IMR-90 (cell line): ENCODE measurements at regions not wholly inside any gene's neighbourhood (a gene's known extent, or its start where the extent isn't known, plus 50 kb on each side); places are given as distances from the start of the nearest gene placed in this dataset.

Experiments
- ATAC-seq: fragments of 200-7000 bp; cut with Tn5 transposase; 2 replicates; pipeline ENCODE4 v1.9.1; 2020; ENCODE audit warnings: low read depth, mild to moderate bottlenecking, moderate library complexity
- BruUV-seq: library from RNA; stranded (reverse); fragments of 400-500 nt; replicated peaks from 2 replicates; lab custom pipeline; 2021; lab: Mats Ljungman, UMichigan
- CTCF ChIA-PET: fragments of 300-600 bp; formaldehyde crosslinking; extraction: SDS; loops from one replicate; lab custom pipeline; 2021; ENCODE audit warnings: antibody characterized with exemption; lab: Yijun Ruan, JAX
- POLR2A ChIA-PET: fragments of 300-600 bp; sonication (Branson Sonifier 250); formaldehyde crosslinking; loops from one replicate; lab custom pipeline; 2022; ENCODE audit warnings: antibody characterized with exemption; ENCODE audit not compliant: unreplicated experiment; lab: Charles Lee
- DNase-seq: peaks from one replicate; pipeline ENCODE4 v3.0.0; 2013
- H2AFZ ChIP-seq: replicated peaks from 2 replicates; pipeline ENCODE3; 2013; ENCODE audit warnings: low read length, mild to moderate bottlenecking; ENCODE audit not compliant: poor library complexity
- H2AK5ac ChIP-seq: 2 replicates; pipeline ENCODE4 v1.6.1; 2013; ENCODE audit warnings: low read depth, low read length, inconsistent platforms
- H2AK9ac ChIP-seq: replicated peaks from 2 replicates; pipeline ENCODE3; 2013; ENCODE audit warnings: mild to moderate bottlenecking, low read depth, low read length, moderate library complexity; ENCODE audit not compliant: poor library complexity
- H2BK120ac ChIP-seq: 2 replicates; pipeline ENCODE4 v1.6.1; 2013; ENCODE audit warnings: low read depth, low read length, inconsistent platforms
- H2BK15ac ChIP-seq: 3 replicates; pipeline ENCODE4 v1.6.1; 2013; ENCODE audit warnings: low read depth, low read length, inconsistent platforms
- H2BK20ac ChIP-seq: 2 replicates; pipeline ENCODE4 v1.6.1; 2013; ENCODE audit warnings: low read depth, mild to moderate bottlenecking, inconsistent platforms, low read length, moderate library complexity
- H2BK5ac ChIP-seq: 2 replicates; pipeline ENCODE4 v1.6.1; 2013; ENCODE audit warnings: mild to moderate bottlenecking, low read depth, low read length, inconsistent platforms; ENCODE audit not compliant: poor library complexity, severe bottlenecking
- H3K14ac ChIP-seq: replicated peaks from 2 replicates; pipeline ENCODE4 v1.6.1; 2013; ENCODE audit warnings: low read depth, low read length, inconsistent platforms
- H3K18ac ChIP-seq: 2 replicates; pipeline ENCODE4 v1.6.1; 2013; ENCODE audit warnings: low read depth, low read length, control low read depth
- H3K23ac ChIP-seq: 2 replicates; pipeline ENCODE4 v1.6.1; 2013; ENCODE audit warnings: low read depth, low read length, inconsistent platforms
- H3K27ac ChIP-seq: 2 replicates; pipeline ENCODE4 v1.5.1; 2013; ENCODE audit warnings: mild to moderate bottlenecking, control low read depth, low read length; ENCODE audit not compliant: insufficient read depth
- H3K27me3 ChIP-seq: 2 replicates; pipeline ENCODE4 v1.6.1; 2013; ENCODE audit warnings: low read length; ENCODE audit not compliant: control insufficient read depth, insufficient read depth
- H3K36me3 ChIP-seq: 2 replicates; pipeline ENCODE4 v1.6.1; 2013; ENCODE audit warnings: low read length, mixed read lengths; ENCODE audit not compliant: control insufficient read depth, insufficient read depth
- H3K4ac ChIP-seq: 2 replicates; pipeline ENCODE4 v1.6.1; 2013; ENCODE audit warnings: low read depth, low read length, inconsistent platforms
- H3K4me1 ChIP-seq: 2 replicates; pipeline ENCODE4 v1.6.1; 2013; ENCODE audit warnings: low read length, mixed read lengths; ENCODE audit not compliant: control insufficient read depth, insufficient read depth
- H3K4me2 ChIP-seq: 2 replicates; pipeline ENCODE4 v1.6.1; 2013; ENCODE audit warnings: low read depth, mild to moderate bottlenecking, control low read depth, low read length, moderate library complexity
- H3K4me3 ChIP-seq: 2 replicates; pipeline ENCODE4 v1.5.1; 2013; ENCODE audit warnings: low read depth, mild to moderate bottlenecking, control low read depth, low read length, moderate library complexity; ENCODE audit not compliant: insufficient read depth
- H3K56ac ChIP-seq: 2 replicates; pipeline ENCODE4 v1.6.1; 2013; ENCODE audit warnings: low read length, inconsistent platforms; ENCODE audit not compliant: insufficient read depth; ENCODE audit errors: extremely low read depth
- H3K79me1 ChIP-seq, 2 experiments: 2 replicates each; pipeline ENCODE4 v1.6.1; 2013; ENCODE audit warnings: low read length in 2 of 2, inconsistent platforms in 1 of 2, low read depth in 1 of 2
- H3K9ac ChIP-seq: 2 replicates; pipeline ENCODE4 v1.6.1; 2013; ENCODE audit warnings: low read depth, low read length, control low read depth
- H3K9me1 ChIP-seq: 2 replicates; pipeline ENCODE4 v1.6.1; 2013; ENCODE audit warnings: low read length, inconsistent platforms; ENCODE audit not compliant: insufficient read depth
- H3K9me3 ChIP-seq: 2 replicates; pipeline ENCODE4 v1.6.1; 2013; ENCODE audit warnings: low read length; ENCODE audit not compliant: control insufficient read depth, insufficient read depth
- H4K20me1 ChIP-seq: 2 replicates; pipeline ENCODE4 v1.6.1; 2013; ENCODE audit warnings: low read length, inconsistent platforms; ENCODE audit not compliant: insufficient read depth
- H4K5ac ChIP-seq: 2 replicates; pipeline ENCODE4 v1.6.1; 2013; ENCODE audit warnings: mild to moderate bottlenecking, low read depth, low read length, control low read depth
- H4K8ac ChIP-seq, 2 experiments: 2 replicates each; pipeline ENCODE4 v1.6.1; 2013; ENCODE audit warnings: low read depth in 2 of 2, low read length in 2 of 2, control low read depth in 1 of 2, inconsistent platforms in 1 of 2
- H4K91ac ChIP-seq: 2 replicates; pipeline ENCODE4 v1.6.1; 2013; ENCODE audit warnings: low read depth, low read length, inconsistent platforms; ENCODE audit not compliant: insufficient read depth
- BHLHE40 ChIP-seq: fragments of 150-350 bp; IDR thresholded peaks from 2 replicates; pipeline ENCODE4 v1.6.1; 2016; ENCODE audit warnings: mild to moderate bottlenecking, low read depth, low read length
- CEBPB ChIP-seq: IDR thresholded peaks from 2 replicates; pipeline ENCODE4 v1.6.1; 2012; ENCODE audit warnings: low read depth, low read length, improper control_type of control experiment
- CHD1 ChIP-seq: IDR thresholded peaks from 2 replicates; pipeline ENCODE4 v1.6.1; 2012; ENCODE audit warnings: low read depth, low read length, improper control_type of control experiment
- FOS ChIP-seq: fragments of 150-350 bp; IDR thresholded peaks from 2 replicates; pipeline ENCODE4 v1.6.1; 2016; ENCODE audit warnings: low read depth, low read length
- MAFK ChIP-seq: IDR thresholded peaks from 2 replicates; pipeline ENCODE4 v1.6.1; 2012; ENCODE audit warnings: low read depth, low read length, improper control_type of control experiment
- MAZ ChIP-seq: IDR thresholded peaks from 2 replicates; pipeline ENCODE4 v1.6.1; 2012; ENCODE audit warnings: low read depth, mild to moderate bottlenecking, low read length, improper control_type of control experiment, moderate library complexity, borderline replicate concordance
- NFE2L2 ChIP-seq: fragments of 150-350 bp; IDR thresholded peaks from 2 replicates; pipeline ENCODE4 v1.6.1; 2016; ENCODE audit warnings: low read depth, mild to moderate bottlenecking, low read length
- POLR2A ChIP-seq: IDR thresholded peaks from 2 replicates; pipeline ENCODE4 v1.6.1; 2012; ENCODE audit warnings: mild to moderate bottlenecking, low read depth, low read length
- WGBS, 2 experiments: methylation state at CpG; one replicate each; pipeline versions ENCODE4 v1.1.5 to v1.1.7; 2013; ENCODE audit warnings: missing lambda C conversion rate in 2 of 2; ENCODE audit not compliant: insufficient read length in 1 of 2; ENCODE audit errors: extremely low coverage in 2 of 2; 5-methylcytosine and 5-hydroxymethylcytosine counted together
- dilution Hi-C: fragments of 300-500 bp; cut with HindIII; formaldehyde crosslinking; loops from one replicate; pipeline ENCODE4 v1.14.3; 2018; ENCODE audit warnings: low sequenced_read_pairs; ENCODE audit not compliant: unreplicated experiment
- in situ Hi-C: fragments of 300-500 bp; cut with MboI; formaldehyde crosslinking; loops from 3 replicates; pipeline ENCODE4 v1.14.3; 2019; ENCODE audit warnings: low sequenced_read_pairs, inconsistent platforms, mixed read lengths
- intact Hi-C: fragments of 100-400 bp; cut with micrococcal nuclease; formaldehyde crosslinking; loops from 2 replicates; pipeline ENCODE4 v1.10.0; 2022
- TF ChIP-seq, protein P1 (sequence below): fragments of 150-350 bp; IDR thresholded peaks from 2 replicates; pipeline ENCODE4 v1.6.1; 2017; ENCODE audit warnings: mild to moderate bottlenecking, antibody characterized with exemption, low read length, low read depth
- TF ChIP-seq, protein P2 (sequence below): fragments of 150-350 bp; IDR thresholded peaks from 2 replicates; pipeline ENCODE4 v1.6.1; 2016; ENCODE audit warnings: low read depth, mild to moderate bottlenecking, low read length, moderate library complexity, borderline replicate concordance
- TF ChIP-seq, protein P3 (sequence below): conservative IDR thresholded peaks from 2 replicates; pipeline ENCODE4 v1.5.1; 2012; ENCODE audit warnings: mild to moderate bottlenecking, low read depth, low read length, improper control_type of control experiment

DNA sequence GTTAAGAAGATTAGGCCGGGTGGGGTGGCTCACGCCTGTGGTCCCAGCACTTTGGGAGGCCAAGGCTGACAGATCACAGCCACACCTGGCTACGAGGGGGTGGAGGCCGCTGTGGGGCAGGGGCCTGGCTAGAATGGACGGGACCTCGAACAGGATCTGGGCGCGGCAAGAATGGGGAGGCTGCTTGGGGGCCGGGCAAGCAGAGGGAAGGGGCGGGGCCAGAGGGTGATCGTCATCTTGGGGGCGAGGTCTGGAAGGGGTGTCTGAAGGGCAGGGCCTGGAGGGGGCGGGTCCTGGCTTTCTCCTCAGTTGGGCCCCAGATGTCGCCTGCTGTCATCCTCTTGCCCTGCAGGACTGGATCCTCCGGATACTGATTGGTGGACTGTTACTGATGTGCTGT, 57.3 kb upstream of the ENPEP start:
- H3K23ac ChIP-seq, result no peak overlapping the region
- no peak overlapping the region for H2BK5ac ChIP-seq
- intact Hi-C loops, result no loop called here
- no peak overlapping the region for H3K14ac ChIP-seq
- H3K4me1 ChIP-seq, result no peaks in the 10 kb centered on the region
- H3K36me3 ChIP-seq, result no peaks in the 10 kb centered on the region
- dilution Hi-C loops, result no loop called here
- H4K91ac ChIP-seq, result no peak overlapping the region
- H2BK120ac ChIP-seq, result no peak overlapping the region
- WGBS, 2 experiments, result 64% methylated on average over 3 of the region's 15 CpGs; no CpG with 5 or more reads in 1 of the 2 experiments
- H3K56ac ChIP-seq, result no peak overlapping the region
- H2BK15ac ChIP-seq, result no peak overlapping the region
- no peaks in the 10 kb centered on the region for H3K9me3 ChIP-seq
- no peak overlapping the region for H2AK5ac ChIP-seq
- no peaks in the 10 kb centered on the region for H3K9me1 ChIP-seq
- no peak overlapping the region for H4K5ac ChIP-seq
- H2BK20ac ChIP-seq, result no peak overlapping the region
- no peak for TF ChIP-seq MAFK
- TF ChIP-seq, protein P1, sequence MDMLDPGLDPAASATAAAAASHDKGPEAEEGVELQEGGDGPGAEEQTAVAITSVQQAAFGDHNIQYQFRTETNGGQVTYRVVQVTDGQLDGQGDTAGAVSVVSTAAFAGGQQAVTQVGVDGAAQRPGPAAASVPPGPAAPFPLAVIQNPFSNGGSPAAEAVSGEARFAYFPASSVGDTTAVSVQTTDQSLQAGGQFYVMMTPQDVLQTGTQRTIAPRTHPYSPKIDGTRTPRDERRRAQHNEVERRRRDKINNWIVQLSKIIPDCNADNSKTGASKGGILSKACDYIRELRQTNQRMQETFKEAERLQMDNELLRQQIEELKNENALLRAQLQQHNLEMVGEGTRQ, result no peak
- TF ChIP-seq MAZ, result no peak
- TF ChIP-seq CHD1, result no peak
- no peak for TF ChIP-seq POLR2A
- TF ChIP-seq CEBPB, result no peak
- TF ChIP-seq BHLHE40, result no peak
- no peak for TF ChIP-seq FOS
- TF ChIP-seq, protein P2, sequence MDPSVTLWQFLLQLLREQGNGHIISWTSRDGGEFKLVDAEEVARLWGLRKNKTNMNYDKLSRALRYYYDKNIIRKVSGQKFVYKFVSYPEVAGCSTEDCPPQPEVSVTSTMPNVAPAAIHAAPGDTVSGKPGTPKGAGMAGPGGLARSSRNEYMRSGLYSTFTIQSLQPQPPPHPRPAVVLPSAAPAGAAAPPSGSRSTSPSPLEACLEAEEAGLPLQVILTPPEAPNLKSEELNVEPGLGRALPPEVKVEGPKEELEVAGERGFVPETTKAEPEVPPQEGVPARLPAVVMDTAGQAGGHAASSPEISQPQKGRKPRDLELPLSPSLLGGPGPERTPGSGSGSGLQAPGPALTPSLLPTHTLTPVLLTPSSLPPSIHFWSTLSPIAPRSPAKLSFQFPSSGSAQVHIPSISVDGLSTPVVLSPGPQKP, result no peak
- TF ChIP-seq, protein P3, sequence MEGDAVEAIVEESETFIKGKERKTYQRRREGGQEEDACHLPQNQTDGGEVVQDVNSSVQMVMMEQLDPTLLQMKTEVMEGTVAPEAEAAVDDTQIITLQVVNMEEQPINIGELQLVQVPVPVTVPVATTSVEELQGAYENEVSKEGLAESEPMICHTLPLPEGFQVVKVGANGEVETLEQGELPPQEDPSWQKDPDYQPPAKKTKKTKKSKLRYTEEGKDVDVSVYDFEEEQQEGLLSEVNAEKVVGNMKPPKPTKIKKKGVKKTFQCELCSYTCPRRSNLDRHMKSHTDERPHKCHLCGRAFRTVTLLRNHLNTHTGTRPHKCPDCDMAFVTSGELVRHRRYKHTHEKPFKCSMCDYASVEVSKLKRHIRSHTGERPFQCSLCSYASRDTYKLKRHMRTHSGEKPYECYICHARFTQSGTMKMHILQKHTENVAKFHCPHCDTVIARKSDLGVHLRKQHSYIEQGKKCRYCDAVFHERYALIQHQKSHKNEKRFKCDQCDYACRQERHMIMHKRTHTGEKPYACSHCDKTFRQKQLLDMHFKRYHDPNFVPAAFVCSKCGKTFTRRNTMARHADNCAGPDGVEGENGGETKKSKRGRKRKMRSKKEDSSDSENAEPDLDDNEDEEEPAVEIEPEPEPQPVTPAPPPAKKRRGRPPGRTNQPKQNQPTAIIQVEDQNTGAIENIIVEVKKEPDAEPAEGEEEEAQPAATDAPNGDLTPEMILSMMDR, result no peak
- TF ChIP-seq NFE2L2, result no peak
- no peaks in the 10 kb centered on the region for H4K20me1 ChIP-seq
- no peak overlapping the region for H3K4me2 ChIP-seq
- no peak for DNase-seq
- no peak overlapping the region for H2AFZ ChIP-seq
- H3K18ac ChIP-seq, result no peak overlapping the region
- no peak overlapping the region for H3K4ac ChIP-seq
- H3K27me3 ChIP-seq, result no peaks in the 10 kb centered on the region
- no peaks in the 10 kb centered on the region for H3K79me1 ChIP-seq
- no peak for ATAC-seq
- ChIA-PET POLR2A (no interaction called here), CTCF (no interaction called here)
- H3K4me3 ChIP-seq, result no peak overlapping the region
- H2AK9ac ChIP-seq, result no peak overlapping the region
- BruUV-seq, result no TSS peak
- no peak overlapping the region for H3K9ac ChIP-seq
- in situ Hi-C loops, result no loop called here
- no peak overlapping the region for H3K27ac ChIP-seq
- no peak overlapping the region for H4K8ac ChIP-seq
